HG02678 (cell line): ENCODE measurements at regions not wholly inside any gene's neighbourhood (a gene's known extent, or its start where the extent isn't known, plus 50 kb on each side); places are given as distances from the start of the nearest gene placed in this dataset.
"Not testable (repeated sequence)": the region's sequence is repeated elsewhere in the genome, so short reads cannot be mapped to it uniquely, and the experiment has no call there.

ENCODE experiments used
- ATAC-seq: cut with Tn5 transposase; IDR thresholded peaks from one replicate; pipeline ENCODE4 v1.9.1; 2021; ENCODE audit warnings: mild to moderate bottlenecking, moderate library complexity; ENCODE audit not compliant: unreplicated experiment

DNA sequence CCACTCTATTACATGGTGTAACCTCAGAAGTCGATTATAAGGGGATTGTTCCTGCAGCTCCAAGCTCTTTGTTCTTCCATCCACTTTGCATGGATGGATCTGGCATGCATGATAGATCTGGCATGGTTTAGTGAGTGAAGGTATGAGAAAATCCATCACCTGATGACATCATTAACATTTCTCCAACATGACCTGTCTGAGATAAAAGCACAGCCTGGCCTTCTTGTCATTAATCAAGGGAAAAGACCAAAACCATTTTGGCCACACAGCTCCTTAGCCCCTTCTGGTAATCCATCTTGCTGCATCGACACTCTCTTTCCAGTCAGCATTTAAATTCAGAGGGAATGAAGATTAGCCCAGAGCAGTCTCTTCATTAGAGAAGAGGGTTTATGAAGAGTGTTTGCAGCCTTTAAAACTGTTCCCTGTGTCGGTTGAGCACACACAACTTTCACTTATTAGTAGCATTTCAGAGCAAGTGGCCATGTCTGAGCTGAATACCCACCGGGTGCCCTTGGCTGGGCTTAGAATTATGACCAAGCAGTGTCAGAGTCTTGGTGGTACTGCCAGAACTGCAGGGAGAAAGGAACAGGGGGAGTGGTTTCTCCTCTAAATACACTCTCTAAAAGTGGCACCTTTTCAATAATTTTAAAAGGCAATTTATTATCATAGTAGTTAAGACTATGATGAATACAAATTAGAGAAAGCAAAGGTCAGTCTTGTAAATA is 246.0 kb downstream of the HAPSTR1 start:
- no peak for ATAC-seq

DNA sequence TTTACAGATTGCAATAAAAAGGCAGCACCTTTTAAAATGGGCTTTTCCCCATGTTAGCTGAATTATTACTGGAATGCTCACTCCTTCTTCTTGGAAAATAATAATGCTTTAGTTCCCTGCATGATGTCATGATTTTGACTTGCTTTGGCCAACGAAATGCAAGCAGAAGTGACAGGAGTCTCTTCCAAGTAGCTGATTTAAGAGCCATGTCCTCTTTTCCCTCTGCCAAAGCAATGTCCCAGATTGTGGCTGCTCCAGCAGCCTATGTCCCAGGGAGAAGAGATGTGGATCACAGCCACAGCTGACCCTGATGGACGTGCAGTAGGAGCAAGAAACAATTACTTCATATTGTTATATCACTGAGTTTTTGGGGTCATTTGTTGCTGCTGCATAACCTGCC is 246.6 kb downstream of the HAPSTR1 start:
- ATAC-seq = no peak

DNA sequence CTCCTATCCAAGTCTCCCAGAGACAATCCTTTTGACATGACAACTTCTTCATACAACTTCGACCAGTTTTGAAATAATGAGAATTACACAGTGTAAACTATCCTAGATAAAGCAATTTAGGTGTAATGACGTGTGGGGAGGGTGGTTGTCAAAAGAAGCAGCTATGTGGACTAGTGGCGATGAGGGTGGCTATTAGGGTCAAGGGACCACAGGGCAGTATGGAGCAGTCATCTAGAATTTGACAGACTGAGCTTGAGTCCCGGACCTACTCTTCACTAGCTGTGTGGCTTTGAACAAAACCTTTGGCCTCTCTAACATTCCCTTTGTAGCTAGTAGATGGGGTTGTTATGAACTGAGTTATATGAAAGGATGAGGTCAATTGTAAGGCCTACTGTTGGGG is 247.1 kb downstream of the HAPSTR1 start:
- no peak for ATAC-seq

DNA sequence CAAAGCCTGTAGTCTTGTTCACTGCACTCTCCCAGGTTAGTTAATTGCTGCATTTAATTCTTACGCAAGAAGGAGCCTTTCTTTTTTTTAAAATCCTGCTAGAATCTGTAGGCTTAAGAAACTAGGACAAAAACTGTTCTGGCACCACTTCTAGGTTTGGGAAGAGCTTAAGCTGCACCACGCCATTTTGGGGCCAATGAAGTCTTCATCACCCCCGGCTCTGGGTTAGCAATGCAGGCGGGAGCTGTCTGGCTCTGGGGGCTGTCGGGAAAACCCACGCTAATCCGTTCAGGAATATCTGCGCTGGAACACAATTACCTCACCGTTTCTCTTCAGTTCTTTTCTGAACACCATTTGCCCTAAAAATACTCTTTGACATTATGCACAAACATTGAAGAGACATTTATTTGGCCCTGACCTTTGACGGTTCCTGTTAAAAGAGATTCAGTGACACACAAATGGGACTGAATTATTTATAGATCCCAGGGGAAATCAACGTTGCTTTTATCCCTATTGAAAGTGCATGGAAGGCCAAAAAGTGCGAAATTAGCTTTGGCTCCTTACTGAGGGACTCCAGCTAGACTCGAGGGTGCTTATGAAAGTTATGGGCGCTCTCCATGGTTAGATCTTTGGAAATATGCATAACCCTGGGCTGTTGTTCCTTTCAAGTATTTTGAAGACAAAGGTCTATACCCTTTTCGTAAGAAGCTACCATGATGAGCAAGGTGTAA is 249.2 kb downstream of the HAPSTR1 start:
- ATAC-seq = no peak

DNA sequence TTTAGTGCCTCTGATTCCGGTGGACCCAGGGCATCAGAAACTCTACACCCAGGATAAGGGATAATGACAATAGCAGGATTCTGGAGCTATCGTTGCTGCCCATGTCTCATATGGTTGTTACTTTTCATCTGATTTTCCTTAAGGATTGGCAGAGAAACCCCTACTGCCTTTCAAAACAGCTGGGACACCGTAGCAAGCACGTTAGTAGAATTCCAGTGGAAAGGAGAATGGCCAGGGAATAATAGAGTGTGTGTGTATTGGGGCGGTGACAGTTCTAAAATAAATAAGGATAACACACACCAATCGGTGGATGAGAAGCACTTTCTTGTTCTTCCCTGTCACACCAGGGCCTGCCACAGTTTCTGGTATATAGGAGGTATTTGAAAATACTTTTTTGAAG is 251.8 kb downstream of the HAPSTR1 start:
- ATAC-seq = no peak

DNA sequence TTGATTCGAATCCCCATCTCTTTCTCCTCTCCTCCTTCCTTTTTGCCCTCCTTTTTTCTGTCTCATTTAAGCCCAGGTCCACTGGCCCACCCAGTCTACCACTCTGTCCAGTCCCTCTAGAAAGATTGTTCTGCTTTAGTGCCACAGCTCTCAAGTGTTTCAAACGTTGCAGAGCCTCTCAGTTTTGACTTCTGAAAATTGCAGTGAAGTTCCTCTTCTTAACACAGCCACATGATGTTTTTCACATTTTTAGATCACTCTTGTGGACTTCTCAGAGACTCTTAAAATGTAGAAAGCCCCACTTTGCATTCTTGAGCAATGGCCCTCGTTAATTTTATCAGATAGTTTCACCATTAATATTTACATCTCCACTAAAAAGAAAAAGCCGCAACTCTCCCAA is 253.1 kb downstream of the HAPSTR1 start:
- ATAC-seq = no peak

DNA sequence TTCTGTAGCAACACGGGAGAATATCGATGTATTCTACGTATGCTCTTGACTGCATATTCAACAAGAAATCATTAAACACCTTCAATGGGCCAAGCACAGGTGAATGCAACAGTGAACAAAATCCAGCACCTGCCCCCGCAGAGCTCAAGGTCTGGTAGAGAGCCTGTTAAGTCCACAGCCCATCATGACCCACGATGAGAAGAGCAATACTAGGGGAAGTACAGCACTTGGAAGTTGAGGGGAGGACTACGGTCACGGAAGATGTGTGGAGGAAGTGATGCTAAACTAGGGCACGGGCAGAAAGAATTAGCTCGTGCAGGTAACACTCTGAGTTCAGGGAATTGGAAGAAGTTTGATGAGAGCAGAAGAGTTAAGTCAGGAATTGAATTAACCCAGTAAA is 253.6 kb downstream of the HAPSTR1 start:
- ATAC-seq = no peak

DNA sequence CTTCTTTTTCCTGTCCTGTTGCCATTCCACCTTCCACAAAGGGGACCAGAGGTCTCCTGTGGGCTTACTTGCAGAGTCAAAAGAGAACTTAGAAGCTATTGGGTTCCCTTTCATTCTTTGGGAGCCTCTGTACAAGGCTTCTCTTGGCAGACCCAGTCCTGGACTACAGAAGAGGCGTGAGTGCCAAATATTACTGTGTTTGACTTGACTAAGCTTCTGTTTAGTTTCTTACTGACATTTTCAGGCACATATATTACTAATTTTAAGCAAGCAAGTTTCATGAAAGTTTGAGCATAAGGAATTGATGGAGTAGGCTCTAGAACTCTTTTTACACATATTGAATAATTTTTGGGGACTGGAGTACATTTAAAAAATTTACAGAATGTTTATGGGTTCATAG is 254.4 kb downstream of the HAPSTR1 start:
- no peak for ATAC-seq

DNA sequence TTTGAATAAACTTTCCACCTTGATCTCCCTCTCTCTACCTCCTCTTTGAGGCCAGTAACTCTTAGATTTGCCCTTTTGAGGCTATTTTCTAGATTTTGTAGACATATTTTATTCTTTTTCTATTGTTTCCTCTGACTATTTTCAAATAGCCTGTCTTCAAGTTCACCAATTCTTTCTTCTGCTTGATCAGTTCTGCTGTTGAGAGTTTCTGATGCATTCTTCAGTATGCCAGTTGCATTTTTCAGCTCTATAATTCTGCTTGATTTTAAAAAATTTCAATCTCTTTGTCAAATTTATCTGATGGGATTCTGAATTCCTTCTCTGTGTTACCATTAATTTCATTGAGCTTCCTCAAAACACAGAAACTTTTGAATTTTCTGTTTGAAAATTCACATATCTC is 257.5 kb downstream of the HAPSTR1 start:
- ATAC-seq = no peak

DNA sequence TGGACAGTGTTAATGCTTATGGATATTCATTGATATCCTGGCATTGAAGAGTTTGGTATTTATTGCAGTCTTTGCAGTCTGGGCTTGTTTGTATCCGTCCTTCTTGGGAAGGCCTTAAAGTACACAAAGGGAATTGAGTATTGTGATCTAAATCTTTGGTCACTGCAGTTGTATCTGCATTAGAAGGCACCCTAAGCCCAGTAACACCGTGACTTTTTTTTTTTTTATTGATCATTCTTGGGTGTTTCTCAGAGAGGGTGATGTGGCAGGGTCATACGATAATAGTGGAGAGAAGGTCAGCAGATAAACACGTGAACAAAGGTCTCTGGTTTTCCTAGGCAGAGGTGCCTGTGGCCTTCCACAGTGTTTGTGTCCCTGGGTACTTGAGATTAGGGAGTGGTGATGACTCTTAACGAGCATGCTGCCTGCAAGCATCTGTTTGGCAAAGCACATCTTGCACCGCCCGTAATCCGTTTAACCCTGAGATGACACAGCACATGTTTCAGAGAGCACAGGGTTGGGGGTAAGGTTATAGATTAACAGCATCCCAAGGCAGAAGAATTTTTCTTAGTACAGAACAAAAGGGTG is 258.0 kb downstream of the HAPSTR1 start:
- not testable (repeated sequence) for ATAC-seq

DNA sequence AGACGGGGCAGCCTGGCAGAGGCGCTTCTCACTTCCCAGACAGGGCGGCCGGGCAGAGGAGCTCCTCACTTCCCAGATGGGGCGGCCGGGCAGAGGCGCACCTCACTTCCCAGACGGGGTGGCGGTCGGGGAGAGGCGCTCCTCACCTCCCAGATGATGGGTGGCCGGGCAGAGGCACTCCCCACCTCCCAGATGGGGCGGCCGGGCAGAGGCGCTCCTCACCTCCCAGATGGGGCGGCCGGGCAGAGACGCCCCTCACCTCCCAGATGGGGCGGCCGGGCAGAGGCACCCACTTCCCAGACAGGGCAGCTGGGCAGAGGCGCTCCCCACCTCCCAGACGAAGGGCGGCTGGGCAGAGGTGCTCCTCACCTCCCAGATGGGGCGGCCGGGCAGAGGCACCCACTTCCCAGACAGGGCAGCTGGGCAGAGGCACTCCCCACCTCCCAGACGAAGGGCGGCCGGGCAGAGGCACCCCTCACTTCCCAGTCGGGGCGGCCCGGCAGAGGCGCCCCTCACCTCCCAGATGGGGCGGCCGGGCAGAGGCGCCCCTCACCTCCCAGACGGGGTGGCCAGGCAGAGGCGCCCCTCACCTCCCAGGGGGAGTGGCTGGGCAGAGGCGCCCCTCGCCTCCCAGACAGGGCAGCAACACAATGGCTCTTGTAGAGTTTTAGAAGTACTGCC is 258.8 kb downstream of the HAPSTR1 start:
- not testable (repeated sequence) for ATAC-seq

DNA sequence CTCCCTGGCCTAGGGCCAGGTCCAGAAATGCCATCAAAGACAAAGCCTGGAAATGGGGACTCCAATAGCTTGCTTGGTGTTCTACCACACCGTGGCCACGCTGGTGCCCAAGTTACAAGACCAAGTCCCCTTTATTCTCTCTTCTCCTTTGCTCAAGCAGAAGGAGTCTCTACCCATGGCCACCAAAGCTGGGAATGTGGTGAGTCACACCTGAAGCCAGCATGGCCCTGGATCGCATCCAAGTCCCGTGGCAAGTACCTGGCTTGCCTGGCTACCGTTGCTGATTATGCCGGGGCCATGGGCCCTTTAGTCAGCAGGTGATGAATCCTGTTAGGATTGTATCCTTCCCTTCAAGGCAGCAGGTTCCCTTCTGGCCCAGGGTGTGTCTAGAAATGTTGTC is 260.0 kb downstream of the HAPSTR1 start:
- no peak for ATAC-seq

DNA sequence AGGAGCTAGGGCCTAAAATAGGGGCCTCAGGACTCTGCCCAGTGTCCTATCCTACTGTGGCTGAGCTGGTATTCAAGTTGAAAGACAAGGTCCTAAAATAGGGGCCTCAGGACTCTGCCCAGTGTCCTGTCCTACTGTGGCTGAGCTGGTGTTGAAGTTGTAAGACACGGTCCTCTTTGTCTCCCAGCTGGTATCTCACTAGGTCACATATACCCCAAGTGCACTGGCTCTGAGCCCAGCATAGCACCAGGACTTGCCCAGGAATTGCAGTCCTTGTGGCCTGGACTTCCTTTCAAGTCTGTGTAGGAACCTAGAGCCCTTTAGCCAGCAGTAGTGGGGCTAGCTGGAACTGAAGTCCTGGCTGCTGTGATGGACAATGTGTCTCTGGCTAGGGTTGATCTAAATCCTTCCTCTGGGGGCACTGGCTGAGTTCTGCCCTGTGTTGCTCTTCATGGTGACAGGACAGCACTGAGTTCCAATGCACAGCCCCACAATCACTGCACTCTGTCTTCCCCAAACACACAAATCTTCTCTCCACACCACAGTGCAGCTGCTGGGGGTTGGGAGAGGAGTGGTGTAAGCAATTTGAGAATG is 260.5 kb downstream of the HAPSTR1 start:
- no peak for ATAC-seq

DNA sequence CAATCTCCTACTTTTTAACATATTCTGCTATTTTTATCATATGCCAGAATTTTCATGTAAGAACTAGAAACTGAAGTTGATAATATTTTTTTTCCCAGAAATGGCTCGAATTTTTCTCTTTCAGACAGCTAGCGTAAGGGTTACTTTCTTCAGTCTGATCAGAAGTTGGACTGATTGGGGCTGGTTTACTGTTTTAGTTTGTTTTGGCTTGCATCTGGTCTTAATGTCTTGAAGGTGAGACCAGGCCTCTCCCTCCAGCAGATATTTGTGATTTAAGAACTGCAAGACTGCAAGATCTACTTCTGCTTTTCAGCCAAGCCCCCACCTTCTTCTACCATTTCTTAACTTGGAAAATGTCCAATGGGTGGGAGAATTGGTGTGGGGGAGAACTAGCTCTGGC is 266.4 kb downstream of the HAPSTR1 start:
- ATAC-seq = no peak

DNA sequence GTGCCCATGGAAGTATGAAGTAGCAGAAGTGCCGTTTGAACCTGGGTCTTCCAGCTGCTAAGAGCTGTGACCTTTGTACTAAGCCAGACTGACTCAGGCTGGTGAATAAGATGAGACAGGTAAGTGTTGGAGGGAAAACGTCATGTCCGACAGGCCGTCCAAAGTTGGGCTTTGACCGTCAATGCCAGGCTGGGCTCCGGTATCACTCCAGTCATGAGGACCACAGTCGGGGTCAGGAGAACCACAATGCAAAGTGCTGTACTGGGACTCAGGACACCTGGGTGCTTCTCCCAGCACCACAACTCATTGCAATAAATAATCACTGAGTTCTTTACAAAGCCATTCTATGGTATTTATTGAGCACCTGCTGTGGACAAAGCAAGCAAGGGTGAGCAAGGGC is 268.6 kb downstream of the HAPSTR1 start:
- ATAC-seq = no peak

DNA sequence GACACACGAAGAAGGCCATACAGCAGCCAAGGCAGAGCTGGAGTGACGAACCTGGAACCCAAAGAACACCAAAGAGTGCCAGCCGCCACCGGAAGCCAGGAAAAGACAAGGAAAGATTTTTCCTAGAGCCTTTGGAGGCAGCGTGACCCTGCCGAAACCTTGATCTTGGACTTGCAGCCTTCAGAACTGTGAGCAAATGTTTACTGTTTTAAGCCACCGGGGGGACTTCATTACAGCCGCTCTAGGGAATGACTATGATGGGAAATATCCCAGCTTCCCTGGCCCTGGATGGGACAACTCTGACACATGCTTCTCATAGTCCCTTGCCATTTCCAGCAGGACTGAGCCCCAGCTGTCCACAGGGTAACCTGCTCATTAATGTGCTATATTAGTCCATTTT is 270.6 kb downstream of the HAPSTR1 start:
- no peak for ATAC-seq

DNA sequence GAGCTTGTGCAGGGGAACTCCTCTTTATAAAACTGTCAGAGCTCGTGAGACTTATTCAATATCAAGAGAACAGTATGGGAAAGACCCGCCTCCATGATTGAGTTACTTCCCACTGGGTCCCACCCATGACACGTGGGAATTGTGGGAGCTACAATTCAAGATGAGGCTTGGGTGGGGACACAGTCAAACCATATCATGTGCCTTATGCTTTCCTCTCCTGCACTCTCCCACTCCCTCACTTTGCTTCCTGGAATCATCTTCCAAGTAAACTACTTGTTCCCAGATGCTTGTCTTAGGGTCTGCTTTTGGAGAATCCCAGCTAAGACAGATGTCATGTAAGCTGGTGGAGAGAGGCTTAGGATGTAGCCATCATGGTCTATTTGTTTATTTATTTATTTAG is 271.2 kb downstream of the HAPSTR1 start:
- ATAC-seq = no peak

DNA sequence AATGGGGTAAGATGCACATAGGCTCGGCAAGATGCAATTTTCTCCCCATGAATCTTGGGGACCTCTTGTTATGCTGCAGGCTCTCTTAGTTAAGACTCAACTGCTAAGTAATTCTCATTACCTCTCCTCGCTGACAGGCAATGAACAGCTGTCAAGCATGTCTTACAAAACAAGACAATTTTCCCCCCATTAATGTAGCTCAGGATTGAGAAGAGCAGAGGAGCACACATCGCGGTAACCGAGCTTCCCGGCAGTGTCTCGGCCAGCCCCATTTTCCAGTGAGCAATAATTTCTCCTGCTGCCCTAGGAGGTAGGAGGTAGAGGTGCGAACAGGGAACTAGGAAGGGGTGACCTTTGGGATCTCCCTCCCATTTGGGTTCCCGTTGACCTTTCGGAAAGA is 272.1 kb downstream of the HAPSTR1 start:
- no peak for ATAC-seq

DNA sequence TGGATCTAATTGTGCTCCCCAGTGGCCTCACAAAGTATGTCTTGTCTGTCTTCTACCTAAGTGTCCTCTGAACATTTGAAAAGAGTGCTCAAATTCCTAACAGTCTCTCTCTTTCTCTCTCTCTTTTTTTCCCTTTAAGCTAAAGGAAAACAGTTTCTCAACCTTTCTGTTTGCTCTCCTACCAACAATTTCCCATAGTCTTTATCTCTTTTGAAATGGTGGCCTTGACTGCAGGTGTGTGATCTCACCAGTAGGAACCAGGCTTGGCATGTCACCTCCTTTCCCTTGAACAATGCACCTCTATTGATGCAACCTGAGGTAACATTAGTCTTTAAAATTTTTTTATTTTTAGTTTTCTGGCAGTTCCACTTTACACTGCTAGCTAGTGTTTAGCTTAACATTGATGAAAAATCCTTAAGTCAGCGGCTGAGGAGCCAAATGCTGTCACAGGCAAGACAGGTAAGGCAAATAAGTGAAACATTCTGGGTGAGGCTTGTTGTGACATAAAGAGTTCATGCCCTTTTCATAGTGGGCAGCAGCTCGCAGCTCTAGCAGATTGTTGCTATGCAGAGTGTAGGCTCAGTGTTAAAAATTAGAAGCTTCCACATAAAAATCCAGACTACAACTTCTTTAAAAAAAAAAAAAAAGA is 273.4 kb downstream of the HAPSTR1 start:
- no peak for ATAC-seq

DNA sequence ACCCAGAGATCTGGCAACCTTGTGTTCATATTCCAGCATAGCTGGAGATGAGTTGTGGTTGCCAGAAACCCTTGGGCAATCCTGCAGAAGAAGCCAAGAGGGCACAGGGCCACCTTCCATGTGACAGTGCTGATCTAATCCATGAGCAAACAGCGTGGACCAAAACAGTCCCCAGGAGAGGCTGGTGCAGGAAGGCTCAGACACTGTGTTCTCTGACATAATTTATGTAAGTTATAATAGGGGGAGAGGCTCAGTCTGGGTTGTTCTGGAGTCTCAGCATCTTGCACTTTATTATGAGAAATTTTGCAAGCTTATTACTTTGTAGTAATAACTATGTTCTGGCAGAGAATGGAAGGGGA is 273.9 kb downstream of the HAPSTR1 start:
- no peak for ATAC-seq
